ENCODE measurements at regions not wholly inside any gene's neighbourhood (a gene's known extent, or its start where the extent isn't known, plus 50 kb on each side); places are given as distances from the start of the nearest gene placed in this dataset.

GRCh38 chr3:28800203-28800602 lies 451.6 kb upstream of the AZI2 start:
- in situ Hi-C loops (cut with HindIII; ENCODE audit: low pct_unique_long_range_greater_than_20kb, low sequenced_read_pairs): no loop called here
- DNase-seq (ENCODE audit: low read depth in 1 of 2, low spot score in 1 of 2): no peak
- no peak for TF ChIP-seq JUND (IDR thresholded peaks at IDR 0.05; ENCODE audit: low read depth)

- no peak for DNase-seq (ENCODE audit: low read depth in 1 of 2, low spot score in 1 of 2)
- no peak for TF ChIP-seq JUND (IDR thresholded peaks at IDR 0.05; ENCODE audit: low read depth)
- in situ Hi-C loops (cut with HindIII; ENCODE audit: low pct_unique_long_range_greater_than_20kb, low sequenced_read_pairs): no loop called here
Measured at GRCh38 chr3:28808068-28808467, 459.4 kb upstream of the AZI2 start.

GRCh38 chr3:28816017-28816416 lies 464.9 kb upstream of the RBMS3 start:
- DNase-seq (ENCODE audit: low read depth in 1 of 2, low spot score in 1 of 2): no peak
- no peak for TF ChIP-seq JUND (IDR thresholded peaks at IDR 0.05; ENCODE audit: low read depth)
- in situ Hi-C loops (cut with HindIII; ENCODE audit: low pct_unique_long_range_greater_than_20kb, low sequenced_read_pairs): no loop called here

- DNase-seq (ENCODE audit: low read depth in 1 of 2, low spot score in 1 of 2): no peak
- TF ChIP-seq JUND (IDR thresholded peaks at IDR 0.05; ENCODE audit: low read depth): no peak
- in situ Hi-C loops (cut with HindIII; ENCODE audit: low pct_unique_long_range_greater_than_20kb, low sequenced_read_pairs): no loop called here
Measured at GRCh38 chr3:28824316-28824715, 456.6 kb upstream of the RBMS3 start.

- in situ Hi-C loops (cut with HindIII; ENCODE audit: low pct_unique_long_range_greater_than_20kb, low sequenced_read_pairs): no loop called here
- no peak for TF ChIP-seq JUND (IDR thresholded peaks at IDR 0.05; ENCODE audit: low read depth)
Measured at GRCh38 chr3:28826840-28827239, 454.0 kb upstream of the RBMS3 start.

GRCh38 chr3:28835249-28835648 lies 445.6 kb upstream of the RBMS3 start:
- no peak for DNase-seq (ENCODE audit: low read depth in 1 of 2, low spot score in 1 of 2)
- in situ Hi-C loops (cut with HindIII; ENCODE audit: low pct_unique_long_range_greater_than_20kb, low sequenced_read_pairs): no loop called here
- TF ChIP-seq JUND (IDR thresholded peaks at IDR 0.05; ENCODE audit: low read depth): no peak

More at GRCh38 chr3:28826840-28827239, 454.0 kb upstream of the RBMS3 start:
- no peak for DNase-seq (ENCODE audit: low read depth in 1 of 2, low spot score in 1 of 2)

- in situ Hi-C loops (cut with HindIII; ENCODE audit: low pct_unique_long_range_greater_than_20kb, low sequenced_read_pairs): no loop called here
- TF ChIP-seq JUND (IDR thresholded peaks at IDR 0.05; ENCODE audit: low read depth): no peak
- peak in 1 of 2 experiments; percentile 25 for DNase-seq (ENCODE audit: low read depth in 1 of 2, low spot score in 1 of 2)
Measured at GRCh38 chr3:28835751-28836150, 445.1 kb upstream of the RBMS3 start.

- no peak for DNase-seq (ENCODE audit: low read depth in 1 of 2, low spot score in 1 of 2)
- in situ Hi-C loops (cut with HindIII; ENCODE audit: low pct_unique_long_range_greater_than_20kb, low sequenced_read_pairs): no loop called here
- no peak for TF ChIP-seq JUND (IDR thresholded peaks at IDR 0.05; ENCODE audit: low read depth)
Measured at GRCh38 chr3:28836199-28836598, 444.7 kb upstream of the RBMS3 start.

- DNase-seq (ENCODE audit: low read depth in 1 of 2, low spot score in 1 of 2): no peak
- no peak for TF ChIP-seq JUND (IDR thresholded peaks at IDR 0.05; ENCODE audit: low read depth)
- in situ Hi-C loops (cut with HindIII; ENCODE audit: low pct_unique_long_range_greater_than_20kb, low sequenced_read_pairs): no loop called here
Measured at GRCh38 chr3:28840976-28841376, 439.9 kb upstream of the RBMS3 start.

- DNase-seq (ENCODE audit: low read depth in 1 of 2, low spot score in 1 of 2): no peak
- TF ChIP-seq JUND (IDR thresholded peaks at IDR 0.05; ENCODE audit: low read depth): no peak
- in situ Hi-C loops (cut with HindIII; ENCODE audit: low pct_unique_long_range_greater_than_20kb, low sequenced_read_pairs): no loop called here
Measured at GRCh38 chr3:28841441-28841840, 439.4 kb upstream of the RBMS3 start.

- TF ChIP-seq JUND (IDR thresholded peaks at IDR 0.05; ENCODE audit: low read depth): no peak
- in situ Hi-C loops (cut with HindIII; ENCODE audit: low pct_unique_long_range_greater_than_20kb, low sequenced_read_pairs): no loop called here
Measured at GRCh38 chr3:28844298-28845005, 436.4 kb upstream of the RBMS3 start.

GRCh38 chr3:28845006-28845324 lies 435.9 kb upstream of the RBMS3 start:
- no peak for DNase-seq (ENCODE audit: low read depth in 1 of 2, low spot score in 1 of 2)
- TF ChIP-seq JUND (IDR thresholded peaks at IDR 0.05; ENCODE audit: low read depth): no peak
- in situ Hi-C loops (cut with HindIII; ENCODE audit: low pct_unique_long_range_greater_than_20kb, low sequenced_read_pairs): no loop called here

More at GRCh38 chr3:28844298-28845005, 436.4 kb upstream of the RBMS3 start:
- DNase-seq (ENCODE audit: low read depth in 1 of 2, low spot score in 1 of 2): no peak

- TF ChIP-seq JUND (IDR thresholded peaks at IDR 0.05; ENCODE audit: low read depth): no peak
- in situ Hi-C loops (cut with HindIII; ENCODE audit: low pct_unique_long_range_greater_than_20kb, low sequenced_read_pairs): no loop called here
- no peak for DNase-seq (ENCODE audit: low read depth in 1 of 2, low spot score in 1 of 2)
Measured at GRCh38 chr3:28846971-28847478, 433.8 kb upstream of the RBMS3 start.

- TF ChIP-seq JUND (IDR thresholded peaks at IDR 0.05; ENCODE audit: low read depth): no peak
- in situ Hi-C loops (cut with HindIII; ENCODE audit: low pct_unique_long_range_greater_than_20kb, low sequenced_read_pairs): no loop called here
Measured at GRCh38 chr3:28847736-28848135, 433.1 kb upstream of the RBMS3 start.

More at GRCh38 chr3:28847736-28848135, 433.1 kb upstream of the RBMS3 start:
- DNase-seq (ENCODE audit: low read depth in 1 of 2, low spot score in 1 of 2): no peak

Measured in T47D (cell line).